ENCODE measurements at regions not wholly inside any gene's neighbourhood (a gene's known extent, or its start where the extent isn't known, plus 50 kb on each side); places are given as distances from the start of the nearest gene placed in this dataset.

- Histone ChIP-seq H3K4me3 (ENCODE audit: low read length) (no peak overlapping the region), H3K4me1 (ENCODE audit: low read length) (no peaks in the 10 kb centered on the region), H3K36me3 (replicated peaks; ENCODE audit: low read depth, low read length) (no peaks in the 10 kb centered on the region), H2AFZ (ENCODE audit: low read depth, low read length) (no peak overlapping the region), H3K79me2 (ENCODE audit: low read length) (no peaks in the 10 kb centered on the region), H3K27ac (ENCODE audit: low read length) (no peak overlapping the region), H3K4me2 (ENCODE audit: low read length) (no peak overlapping the region), H3K9ac (ENCODE audit: low read length) (no peak overlapping the region), H4K20me1 (ENCODE audit: insufficient read depth, low read length) (no peaks in the 10 kb centered on the region), H3K9me3 (ENCODE audit: insufficient read depth, low read length) (no peaks in the 10 kb centered on the region), H3K27me3 (ENCODE audit: low read depth, low read length) (no peaks in the 10 kb centered on the region)
- TF ChIP-seq CTCF (IDR thresholded peaks at IDR 0.05; ENCODE audit: low read depth, low read length), result no peak
- no peak for TF ChIP-seq EZH2phosphoT487 (IDR thresholded peaks at IDR 0.05; ENCODE audit: low read depth)
Measured at GRCh38 chr1:95716550-95716949, 482.5 kb downstream of the RWDD3 start.

- Histone ChIP-seq H3K27me3 (ENCODE audit: low read depth, low read length) (no peaks in the 10 kb centered on the region), H3K9ac (ENCODE audit: low read length) (no peak overlapping the region), H3K9me3 (ENCODE audit: insufficient read depth, low read length) (no peaks in the 10 kb centered on the region), H3K36me3 (replicated peaks; ENCODE audit: low read depth, low read length) (no peaks in the 10 kb centered on the region), H4K20me1 (ENCODE audit: insufficient read depth, low read length) (no peaks in the 10 kb centered on the region), H3K4me1 (ENCODE audit: low read length) (no peaks in the 10 kb centered on the region), H2AFZ (ENCODE audit: low read depth, low read length) (no peak overlapping the region), H3K4me2 (ENCODE audit: low read length) (no peak overlapping the region), H3K27ac (ENCODE audit: low read length) (no peak overlapping the region), H3K4me3 (ENCODE audit: low read length) (no peak overlapping the region), H3K79me2 (ENCODE audit: low read length) (no peaks in the 10 kb centered on the region)
- TF ChIP-seq CTCF (IDR thresholded peaks at IDR 0.05; ENCODE audit: low read depth, low read length) (no peak), EZH2phosphoT487 (IDR thresholded peaks at IDR 0.05; ENCODE audit: low read depth) (no peak)
Measured at GRCh38 chr1:95723346-95723745, 489.3 kb downstream of the RWDD3 start.

- Histone ChIP-seq H2AFZ (ENCODE audit: low read depth, low read length) (no peak overlapping the region), H3K4me1 (ENCODE audit: low read length) (no peaks in the 10 kb centered on the region), H3K4me2 (ENCODE audit: low read length) (no peak overlapping the region), H3K9me3 (ENCODE audit: insufficient read depth, low read length) (no peaks in the 10 kb centered on the region), H3K4me3 (ENCODE audit: low read length) (no peak overlapping the region), H3K79me2 (ENCODE audit: low read length) (no peaks in the 10 kb centered on the region), H3K27ac (ENCODE audit: low read length) (no peak overlapping the region), H3K9ac (ENCODE audit: low read length) (no peak overlapping the region), H3K36me3 (replicated peaks; ENCODE audit: low read depth, low read length) (no peaks in the 10 kb centered on the region), H4K20me1 (ENCODE audit: insufficient read depth, low read length) (no peaks in the 10 kb centered on the region), H3K27me3 (ENCODE audit: low read depth, low read length) (no peaks in the 10 kb centered on the region)
- TF ChIP-seq EZH2phosphoT487 (IDR thresholded peaks at IDR 0.05; ENCODE audit: low read depth), result no peak
- no peak for TF ChIP-seq CTCF (IDR thresholded peaks at IDR 0.05; ENCODE audit: low read depth, low read length)
Measured at GRCh38 chr1:95728841-95729240, 494.8 kb downstream of the RWDD3 start.

- no peak overlapping the region for H3K9ac ChIP-seq (ENCODE audit: low read length)
- no peak overlapping the region for H3K4me2 ChIP-seq (ENCODE audit: low read length)
- H3K27ac ChIP-seq (ENCODE audit: low read length), result no peak overlapping the region
- H3K79me2 ChIP-seq (ENCODE audit: low read length), result no peaks in the 10 kb centered on the region
- H4K20me1 ChIP-seq (ENCODE audit: insufficient read depth, low read length), result no peaks in the 10 kb centered on the region
- H3K9me3 ChIP-seq (ENCODE audit: insufficient read depth, low read length), result no peaks in the 10 kb centered on the region
- no peaks in the 10 kb centered on the region for H3K36me3 ChIP-seq (replicated peaks; ENCODE audit: low read depth, low read length)
- H3K4me3 ChIP-seq (ENCODE audit: low read length), result no peak overlapping the region
- no peaks in the 10 kb centered on the region for H3K4me1 ChIP-seq (ENCODE audit: low read length)
- TF ChIP-seq CTCF (IDR thresholded peaks at IDR 0.05; ENCODE audit: low read depth, low read length), result no peak
- no peak for TF ChIP-seq EZH2phosphoT487 (IDR thresholded peaks at IDR 0.05; ENCODE audit: low read depth)
- no peak overlapping the region for H2AFZ ChIP-seq (ENCODE audit: low read depth, low read length)
- no peaks in the 10 kb centered on the region for H3K27me3 ChIP-seq (ENCODE audit: low read depth, low read length)
Measured at GRCh38 chr1:95730986-95731385, 497.0 kb downstream of the RWDD3 start.
